Activated T-helper 17 cell treated with anti-CD3 and anti-CD28 coated beads, Interleukin-2, amount 50 U/mL, for 72 hours (primary cell): ENCODE measurements at regions not wholly inside any gene's neighbourhood (a gene's known extent, or its start where the extent isn't known, plus 50 kb on each side); places are given as distances from the start of the nearest gene placed in this dataset.

Experiments
- ATAC-seq: fragments of 150-1000 bp; cut with Tn5 transposase; replicated peaks from 2 replicates; pipeline ENCODE4 v1.10.0; 2021; ENCODE audit warnings: mild to moderate bottlenecking, moderate library complexity
- H3K27ac Mint-ChIP-seq: one replicate; pipeline ENCODE4 v1.8.0; 2022; ENCODE audit warnings: mixed read lengths
- H3K27me3 Mint-ChIP-seq: one replicate; pipeline ENCODE4 v1.8.0; 2022; ENCODE audit warnings: mixed read lengths
- H3K36me3 Mint-ChIP-seq: one replicate; pipeline ENCODE4 v1.8.0; 2022; ENCODE audit warnings: low read depth, mild to moderate bottlenecking, mixed read lengths
- H3K4me1 Mint-ChIP-seq: one replicate; pipeline ENCODE4 v1.8.0; 2022; ENCODE audit warnings: mixed read lengths
- H3K4me3 Mint-ChIP-seq: one replicate; pipeline ENCODE4 v1.8.0; 2022; ENCODE audit warnings: mild to moderate bottlenecking, mixed read lengths
- H3K9me3 Mint-ChIP-seq: one replicate; pipeline ENCODE4 v1.8.0; 2022; ENCODE audit warnings: mixed read lengths

DNA sequence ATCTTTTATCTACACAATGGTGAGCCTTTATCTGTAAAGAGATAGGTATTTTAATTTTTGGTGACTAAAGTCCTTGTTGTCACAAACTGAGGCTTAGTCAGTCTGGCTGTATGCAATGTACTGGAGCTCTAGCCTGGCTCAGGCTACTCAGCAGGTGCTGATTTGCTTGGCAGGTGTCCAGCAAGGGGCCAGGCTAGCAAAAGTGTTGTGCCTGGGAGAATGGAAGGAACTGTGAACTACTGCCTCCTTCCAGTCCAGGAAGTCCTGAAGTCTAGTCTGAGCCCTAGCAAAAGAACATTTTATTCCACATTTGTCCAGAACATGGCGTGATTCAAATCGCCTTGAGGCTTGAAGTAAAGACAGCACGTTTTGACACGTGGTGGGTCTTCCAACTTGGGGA, 260.5 kb downstream of the CCDC85A start:
- H3K27me3 Mint-ChIP-seq = no peaks in the 10 kb centered on the region
- no peak overlapping the region for H3K27ac Mint-ChIP-seq
- no peaks in the 10 kb centered on the region for H3K4me1 Mint-ChIP-seq
- ATAC-seq = no peak
- no peak overlapping the region for H3K4me3 Mint-ChIP-seq
- H3K36me3 Mint-ChIP-seq = no peaks in the 10 kb centered on the region
- H3K9me3 Mint-ChIP-seq = peaks cover 12% of the 10 kb centered on the region

DNA sequence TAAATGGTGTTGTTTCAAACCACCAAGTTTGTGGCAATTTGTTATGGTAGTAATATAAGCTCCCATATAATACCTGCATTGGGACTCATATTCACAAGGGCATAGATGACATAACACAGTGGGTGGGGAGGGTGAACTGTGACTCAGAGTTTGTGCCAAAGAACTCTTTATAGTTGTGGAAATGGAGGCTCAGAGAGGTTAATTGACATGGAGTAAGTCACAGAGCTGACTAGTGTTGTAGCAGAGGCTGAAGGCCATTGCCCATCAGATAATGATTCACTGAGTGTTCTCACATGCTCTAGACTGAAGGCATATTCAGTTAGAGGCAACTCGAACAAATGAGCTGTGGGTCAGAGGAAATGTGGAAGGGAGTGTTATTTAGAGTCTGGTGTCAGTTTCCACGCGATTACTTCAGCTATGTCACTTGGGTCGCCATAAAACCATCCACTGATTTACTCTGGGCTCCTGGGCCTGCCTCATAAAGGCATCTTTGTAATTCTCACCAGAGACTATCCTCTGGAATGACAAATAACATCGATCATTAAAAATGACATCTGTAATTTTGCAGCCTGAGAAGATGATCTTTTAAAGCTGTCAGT, 264.7 kb downstream of the CCDC85A start:
- no peak overlapping the region for H3K4me3 Mint-ChIP-seq
- no peak for ATAC-seq
- H3K27ac Mint-ChIP-seq = no peak overlapping the region
- peaks cover 15% of the 10 kb centered on the region for H3K9me3 Mint-ChIP-seq
- no peaks in the 10 kb centered on the region for H3K27me3 Mint-ChIP-seq
- H3K36me3 Mint-ChIP-seq = no peaks in the 10 kb centered on the region
- no peaks in the 10 kb centered on the region for H3K4me1 Mint-ChIP-seq

GRCh38 chr2:56449002-56449431, 265.2 kb downstream of the CCDC85A start:
- Mint-ChIP-seq H3K27ac (no peak overlapping the region), H3K4me1 (no peaks in the 10 kb centered on the region), H3K36me3 (no peaks in the 10 kb centered on the region), H3K9me3 (peaks cover 15% of the 10 kb centered on the region), H3K27me3 (no peaks in the 10 kb centered on the region), H3K4me3 (no peak overlapping the region)
- ATAC-seq = no peak

GRCh38 chr2:56449449-56449860, 265.7 kb downstream of the CCDC85A start:
- Mint-ChIP-seq H3K27me3 (no peaks in the 10 kb centered on the region), H3K9me3 (peaks cover 14% of the 10 kb centered on the region), H3K27ac (no peak overlapping the region), H3K4me1 (no peaks in the 10 kb centered on the region), H3K36me3 (no peaks in the 10 kb centered on the region), H3K4me3 (no peak overlapping the region)
- ATAC-seq = no peak

GRCh38 chr2:56450047-56450446, 266.3 kb downstream of the CCDC85A start:
- Mint-ChIP-seq H3K4me3 (no peak overlapping the region), H3K27ac (no peak overlapping the region), H3K4me1 (no peaks in the 10 kb centered on the region), H3K27me3 (no peaks in the 10 kb centered on the region), H3K36me3 (no peaks in the 10 kb centered on the region), H3K9me3 (peaks cover 9% of the 10 kb centered on the region)
- no peak for ATAC-seq

DNA sequence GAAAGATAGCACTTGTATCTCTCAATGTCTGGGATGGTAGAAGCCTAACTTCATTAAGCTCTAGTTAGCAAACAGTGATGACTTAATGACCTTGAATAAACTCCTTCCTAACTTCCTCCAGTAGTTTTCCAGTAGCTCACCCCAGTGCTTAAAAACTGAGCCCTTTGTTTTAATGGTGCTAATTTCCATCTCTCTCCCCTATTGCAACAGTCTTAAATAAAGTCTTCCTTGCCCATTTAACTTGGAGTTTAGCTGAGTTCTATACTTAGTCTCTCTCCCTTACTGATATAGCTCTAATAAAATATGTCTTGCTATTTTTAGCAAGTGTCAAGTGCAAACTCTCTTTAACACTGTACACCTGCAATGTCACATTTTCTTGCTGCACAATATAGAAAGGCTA, 267.0 kb downstream of the CCDC85A start:
- Mint-ChIP-seq H3K9me3 (peaks cover 9% of the 10 kb centered on the region), H3K4me1 (no peaks in the 10 kb centered on the region), H3K27me3 (no peaks in the 10 kb centered on the region), H3K4me3 (no peak overlapping the region), H3K36me3 (no peaks in the 10 kb centered on the region), H3K27ac (no peak overlapping the region)
- no peak for ATAC-seq

DNA sequence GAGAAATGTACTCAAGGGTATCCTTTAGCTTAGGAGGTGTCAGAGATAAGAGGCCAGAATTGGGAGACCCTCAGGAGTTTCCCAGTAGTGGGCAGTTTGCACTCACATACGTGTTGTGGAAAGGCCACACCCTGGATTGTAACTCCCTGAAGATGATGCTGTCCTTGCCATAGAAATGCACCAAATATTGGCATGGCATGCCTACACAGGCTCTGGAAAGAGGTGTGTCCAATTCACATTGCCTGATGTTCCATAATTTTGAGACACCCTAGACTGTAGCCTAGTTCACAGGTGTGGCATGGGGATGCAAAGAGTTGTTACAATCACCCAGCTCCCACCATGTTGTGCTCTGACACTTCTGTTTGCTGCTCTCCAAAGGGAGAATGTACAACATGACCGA, 271.9 kb downstream of the CCDC85A start:
- H3K9me3 Mint-ChIP-seq = peaks cover 12% of the 10 kb centered on the region
- H3K36me3 Mint-ChIP-seq = no peaks in the 10 kb centered on the region
- H3K27me3 Mint-ChIP-seq = no peaks in the 10 kb centered on the region
- H3K4me3 Mint-ChIP-seq = no peak overlapping the region
- H3K4me1 Mint-ChIP-seq = no peaks in the 10 kb centered on the region
- no peak overlapping the region for H3K27ac Mint-ChIP-seq
- ATAC-seq = no peak

DNA sequence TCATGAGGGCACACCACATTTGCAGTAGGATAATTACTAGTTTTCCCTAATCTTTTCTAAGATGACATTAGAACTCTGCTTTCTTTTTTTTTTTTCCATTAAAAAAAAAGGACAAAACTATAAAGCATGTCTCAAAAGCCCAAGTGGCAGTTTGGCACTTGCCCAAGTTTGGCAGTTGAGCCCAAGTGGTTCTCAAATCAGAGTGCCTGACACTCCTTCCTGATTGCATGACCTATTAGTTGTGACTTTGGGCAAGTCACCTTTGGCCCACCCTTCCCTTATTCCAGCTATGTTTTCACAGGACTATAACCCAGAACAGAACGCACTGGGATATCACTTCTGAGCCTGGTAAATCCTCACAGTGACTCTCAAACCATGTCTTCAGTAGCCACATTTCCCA, 273.0 kb downstream of the CCDC85A start:
- no peak overlapping the region for H3K27ac Mint-ChIP-seq
- no peak overlapping the region for H3K4me3 Mint-ChIP-seq
- ATAC-seq = no peak
- no peaks in the 10 kb centered on the region for H3K36me3 Mint-ChIP-seq
- H3K27me3 Mint-ChIP-seq = no peaks in the 10 kb centered on the region
- no peaks in the 10 kb centered on the region for H3K4me1 Mint-ChIP-seq
- H3K9me3 Mint-ChIP-seq = peaks cover 8% of the 10 kb centered on the region

DNA sequence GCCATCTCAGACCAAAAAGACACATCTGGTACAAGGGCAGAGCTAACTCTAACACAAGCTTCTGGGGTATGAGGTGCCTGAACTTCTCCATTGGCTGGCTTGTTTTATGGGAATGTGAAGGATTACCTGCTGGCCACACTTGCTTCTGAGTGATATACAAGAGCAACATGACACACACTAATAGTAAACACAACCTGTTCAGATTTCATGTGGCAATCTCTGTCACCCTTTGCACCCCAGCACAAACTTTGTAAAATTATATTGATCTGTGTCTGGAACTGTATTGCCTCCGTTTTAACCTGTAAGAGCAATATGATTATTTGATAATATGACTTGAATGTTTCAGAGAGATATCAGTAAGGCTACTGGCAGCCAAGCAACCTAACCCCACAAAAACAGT, 276.7 kb downstream of the CCDC85A start:
- peaks cover 15% of the 10 kb centered on the region for H3K9me3 Mint-ChIP-seq
- H3K4me1 Mint-ChIP-seq = no peaks in the 10 kb centered on the region
- no peak overlapping the region for H3K27ac Mint-ChIP-seq
- no peaks in the 10 kb centered on the region for H3K36me3 Mint-ChIP-seq
- no peak overlapping the region for H3K4me3 Mint-ChIP-seq
- no peaks in the 10 kb centered on the region for H3K27me3 Mint-ChIP-seq
- no peak for ATAC-seq

DNA sequence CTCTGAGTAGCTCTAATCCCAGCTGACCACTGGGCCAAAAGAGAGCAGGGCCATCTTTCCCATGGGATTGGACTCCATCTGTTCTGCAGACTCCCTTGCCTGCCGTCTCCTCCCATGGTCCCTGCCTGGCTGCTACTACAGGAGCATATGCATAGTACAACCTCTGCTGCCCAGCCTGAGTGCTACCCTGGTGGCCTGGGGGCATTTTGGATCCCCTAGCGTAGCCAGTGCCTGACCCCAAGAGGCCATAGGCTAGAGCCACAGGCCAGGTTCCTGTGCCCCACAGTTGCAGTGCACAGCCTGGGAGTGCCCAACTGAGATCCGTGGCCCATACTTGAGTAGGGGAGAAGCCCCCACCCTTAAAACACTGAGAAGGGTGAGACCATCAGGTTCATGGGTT, 280.3 kb downstream of the CCDC85A start:
- H3K36me3 Mint-ChIP-seq = no peaks in the 10 kb centered on the region
- no peaks in the 10 kb centered on the region for H3K27me3 Mint-ChIP-seq
- H3K9me3 Mint-ChIP-seq = peaks cover 7% of the 10 kb centered on the region
- H3K27ac Mint-ChIP-seq = no peak overlapping the region
- H3K4me1 Mint-ChIP-seq = no peaks in the 10 kb centered on the region
- H3K4me3 Mint-ChIP-seq = no peak overlapping the region
- ATAC-seq = no peak

- Mint-ChIP-seq H3K27ac (no peak overlapping the region), H3K4me1 (no peaks in the 10 kb centered on the region), H3K27me3 (no peaks in the 10 kb centered on the region), H3K36me3 (no peaks in the 10 kb centered on the region), H3K9me3 (peaks cover 7% of the 10 kb centered on the region), H3K4me3 (no peak overlapping the region)
- no peak for ATAC-seq
These were observed 280.8 kb downstream of the CCDC85A start for GRCh38 chr2:56464613-56465012.

DNA sequence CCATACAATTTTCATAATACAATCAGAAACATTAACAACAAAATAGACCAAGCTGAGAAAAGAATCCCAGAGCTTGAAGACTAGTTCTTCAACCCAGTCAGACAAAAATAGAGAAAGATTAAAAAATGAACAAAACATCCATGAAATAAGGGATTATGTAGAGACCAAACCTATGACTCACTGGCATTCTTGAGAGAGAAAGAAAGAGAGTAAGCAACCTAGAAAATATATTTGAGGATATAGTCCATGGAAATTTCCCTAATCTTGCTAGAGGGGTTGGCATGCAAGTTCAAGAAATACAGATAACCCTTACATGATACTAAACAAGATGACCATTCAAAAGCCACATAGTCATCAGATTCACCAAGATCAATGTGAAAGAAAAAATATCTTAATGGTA, 281.7 kb downstream of the CCDC85A start:
- Mint-ChIP-seq H3K9me3 (peaks cover 7% of the 10 kb centered on the region), H3K4me1 (no peaks in the 10 kb centered on the region), H3K27me3 (no peaks in the 10 kb centered on the region), H3K4me3 (no peak overlapping the region), H3K27ac (no peak overlapping the region), H3K36me3 (no peaks in the 10 kb centered on the region)
- ATAC-seq = no peak

DNA sequence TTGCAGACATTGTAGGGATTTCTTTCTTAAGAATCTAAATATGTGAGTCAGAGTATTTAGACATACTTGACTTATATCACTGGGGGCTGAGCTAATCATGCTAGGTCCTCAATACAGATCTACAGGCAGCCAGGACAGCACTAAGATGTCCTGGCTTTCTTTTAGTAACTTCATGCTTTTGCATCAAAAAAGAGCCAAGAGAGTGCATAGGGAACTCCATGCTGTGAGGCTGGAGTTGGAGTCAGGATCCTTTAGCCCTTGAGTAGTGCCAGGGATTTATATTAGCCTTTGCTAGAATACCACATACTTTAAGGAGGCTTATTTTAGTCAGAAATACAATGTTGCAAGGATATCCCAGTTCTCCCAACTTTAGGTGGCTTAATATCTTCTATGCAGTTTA, 289.7 kb downstream of the CCDC85A start:
- no peaks in the 10 kb centered on the region for H3K27me3 Mint-ChIP-seq
- no peak overlapping the region for H3K4me3 Mint-ChIP-seq
- H3K36me3 Mint-ChIP-seq = no peaks in the 10 kb centered on the region
- H3K27ac Mint-ChIP-seq = no peak overlapping the region
- ATAC-seq = no peak
- H3K9me3 Mint-ChIP-seq = peaks cover 5% of the 10 kb centered on the region
- H3K4me1 Mint-ChIP-seq = no peaks in the 10 kb centered on the region

DNA sequence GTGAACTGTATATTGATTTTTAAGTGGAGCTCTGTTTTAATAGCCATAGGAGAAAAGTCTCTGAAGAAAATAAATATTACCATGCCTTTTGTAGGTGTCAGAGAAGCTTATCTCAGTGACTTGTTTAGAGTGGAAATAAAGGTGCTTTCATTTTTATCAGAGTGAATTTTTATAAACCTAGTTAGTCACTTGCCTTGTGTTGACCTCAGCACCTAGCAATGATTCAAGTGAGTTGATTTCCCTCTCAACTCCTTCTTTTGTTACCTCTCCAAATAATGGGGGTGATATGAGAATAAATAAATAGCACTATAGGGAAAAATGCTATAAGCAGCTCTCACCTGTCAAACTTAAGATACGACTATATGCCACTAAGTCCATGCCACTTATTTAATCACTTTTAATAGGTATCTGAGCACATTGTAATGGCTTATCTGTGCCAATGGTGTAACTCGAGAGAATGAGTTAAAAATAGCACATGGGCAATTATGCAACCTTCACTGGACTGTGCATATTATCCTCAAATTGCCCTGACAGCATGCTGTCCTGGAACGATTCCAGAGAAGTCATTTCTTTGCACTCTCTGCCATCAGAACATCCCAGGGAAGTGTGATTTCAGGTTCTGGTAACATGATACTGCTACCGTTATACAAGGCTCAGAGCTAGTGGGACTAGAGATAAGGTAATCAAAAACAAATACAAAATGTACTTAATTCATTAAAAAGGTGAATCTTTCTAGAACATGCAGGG, 290.8 kb downstream of the CCDC85A start:
- no peak for ATAC-seq
- no peaks in the 10 kb centered on the region for H3K36me3 Mint-ChIP-seq
- H3K27ac Mint-ChIP-seq = no peak overlapping the region
- no peaks in the 10 kb centered on the region for H3K27me3 Mint-ChIP-seq
- H3K4me3 Mint-ChIP-seq = no peak overlapping the region
- peaks cover 5% of the 10 kb centered on the region for H3K9me3 Mint-ChIP-seq
- H3K4me1 Mint-ChIP-seq = no peaks in the 10 kb centered on the region

DNA sequence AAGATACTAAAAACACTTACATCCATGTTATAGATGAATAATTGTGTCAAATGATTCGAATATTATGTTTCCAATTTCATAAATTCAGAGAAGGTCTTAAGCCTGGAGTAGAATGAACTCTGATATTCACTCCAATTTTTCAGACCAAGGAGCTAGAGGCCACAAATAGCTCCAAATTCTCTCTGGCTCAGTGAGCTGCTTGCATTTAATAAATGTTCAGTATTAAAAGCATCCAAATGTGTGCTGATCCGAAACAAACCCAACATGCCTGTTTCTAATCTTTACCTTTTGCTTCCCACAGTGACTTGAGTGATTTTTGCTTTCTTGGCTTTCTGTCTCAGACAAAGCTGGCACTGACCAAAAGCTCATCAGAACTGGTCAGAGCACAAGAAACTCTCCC, 291.4 kb downstream of the CCDC85A start:
- Mint-ChIP-seq H3K36me3 (no peaks in the 10 kb centered on the region), H3K4me3 (no peak overlapping the region), H3K27me3 (no peaks in the 10 kb centered on the region), H3K9me3 (peaks cover 5% of the 10 kb centered on the region), H3K27ac (no peak overlapping the region), H3K4me1 (no peaks in the 10 kb centered on the region)
- ATAC-seq = no peak
